ENCODE measurements at regions not wholly inside any gene's neighbourhood (a gene's known extent, or its start where the extent isn't known, plus 50 kb on each side); places are given as distances from the start of the nearest gene placed in this dataset.
"Not testable (repeated sequence)": the region's sequence is repeated elsewhere in the genome, so short reads cannot be mapped to it uniquely, and the experiment has no call there.

GRCh38 chr15:22665711-22666110, 120.7 kb upstream of the NIPA1 start:
- not testable (repeated sequence) for DNase-seq (ENCODE audit: low read depth)

- peak; percentile 34 for DNase-seq (ENCODE audit: low read depth)
Measured at GRCh38 chr15:22684786-22685185, 101.7 kb upstream of the NIPA1 start.

- DNase-seq (ENCODE audit: low read depth) = not testable (repeated sequence)
Measured at GRCh38 chr15:22699881-22700280, 86.6 kb upstream of the NIPA1 start.

- not testable (repeated sequence) for DNase-seq (ENCODE audit: low read depth)
Measured at GRCh38 chr15:22710831-22711341, 75.6 kb upstream of the NIPA1 start.

- not testable (repeated sequence) for DNase-seq (ENCODE audit: low read depth)
Measured at GRCh38 chr15:22713933-22714332, 72.5 kb upstream of the NIPA1 start.

- peak; percentile 15 for DNase-seq (ENCODE audit: low read depth)
Measured at GRCh38 chr15:22714358-22715132, 71.9 kb upstream of the NIPA1 start.

GRCh38 chr15:22715133-22715845, 71.2 kb upstream of the NIPA1 start:
- DNase-seq (ENCODE audit: low read depth) = peak; percentile 32

GRCh38 chr15:22719980-22720379, 66.5 kb upstream of the NIPA1 start:
- DNase-seq (ENCODE audit: low read depth) = peak; percentile 34

GRCh38 chr15:22726104-22726503, 60.3 kb upstream of the NIPA1 start:
- not testable (repeated sequence) for DNase-seq (ENCODE audit: low read depth)

- not testable (repeated sequence) for DNase-seq (ENCODE audit: low read depth)
Measured at GRCh38 chr15:22735067-22735466, 51.4 kb upstream of the NIPA1 start.

GRCh38 chr15:22735781-22736180, 50.7 kb upstream of the NIPA1 start:
- peak; percentile 25 for DNase-seq (ENCODE audit: low read depth)

GRCh38 chr15:22736200-22736599, 50.2 kb upstream of the NIPA1 start:
- not testable (repeated sequence) for DNase-seq (ENCODE audit: low read depth)

All from ELR (cell line).